ENCODE measurements at regions not wholly inside any gene's neighbourhood (a gene's known extent, or its start where the extent isn't known, plus 50 kb on each side); places are given as distances from the start of the nearest gene placed in this dataset.

GRCh38 chr2:13581471-13581870 lies 864.7 kb downstream of the TRIB2 start:
- WGBS (ENCODE audit: insufficient coverage, low coverage, missing lambda C conversion rate) = 5% methylated on average over 10 of the region's 10 CpGs
- POLR2A ChIA-PET = no interaction called here
- no TSS peak for BruUV-seq (replicated peaks)
- no peak for FAIRE-seq
- H4K20me1 ChIP-seq (replicated peaks; ENCODE audit: control insufficient read depth, insufficient read depth, low read length) = no peaks in the 10 kb centered on the region
- no peak for DNase-seq (ENCODE audit: extremely low read depth in 1 of 4, low spot score in 3 of 4)
- no peak for ATAC-seq
- intact Hi-C loops (cut with micrococcal nuclease) (no loop called here), in situ Hi-C loops (cut with MboI) (no loop called here)
- no peak overlapping the region for H3K4me2 ChIP-seq (ENCODE audit: insufficient read depth, low read length)
- H3K9me3 ChIP-seq (replicated peaks; ENCODE audit: control insufficient read depth, insufficient read depth, low read depth, low read length) = no peaks in the 10 kb centered on the region; the same call in 1 of the 2 replicates
- no peak overlapping the region for H3K27ac ChIP-seq (ENCODE audit: extremely low read depth, low read depth, low read length)
- no peak overlapping the region for H3K9ac ChIP-seq (ENCODE audit: insufficient read depth in 1 of 2, low read depth in 2 of 2, low read length in 2 of 2)
- H3K4me1 ChIP-seq (replicated peaks in 1 of 2; ENCODE audit: control insufficient read depth in 2 of 2, insufficient read depth in 2 of 2, low read length in 2 of 2) = no peaks in the 10 kb centered on the region
- H2AFZ ChIP-seq (ENCODE audit: low read depth, low read length) = no peak overlapping the region
- no peaks in the 10 kb centered on the region for H3K36me3 ChIP-seq (ENCODE audit: control insufficient read depth, insufficient read depth, low read length)
- no peak for TF ChIP-seq ZFP1 (CRISPR knock-in tag; IDR thresholded peaks at IDR 0.05)
- no peaks in the 10 kb centered on the region for H3K27me3 ChIP-seq (ENCODE audit: control insufficient read depth in 2 of 2, insufficient read depth in 2 of 2, low read length in 2 of 2)
- CTCF ChIA-PET (ENCODE audit: low intra/inter-chr PET ratio) = no interaction called here
- H3K9me1 ChIP-seq (ENCODE audit: control insufficient read depth, insufficient read depth, low read length) = no peaks in the 10 kb centered on the region
- no peaks in the 10 kb centered on the region for H3K79me2 ChIP-seq (ENCODE audit: control insufficient read depth, insufficient read depth, low read length)
- no peak overlapping the region for H3K4me3 ChIP-seq

- H4K20me1 ChIP-seq (replicated peaks; ENCODE audit: control insufficient read depth, insufficient read depth, low read length) = no peaks in the 10 kb centered on the region
- H3K9ac ChIP-seq (ENCODE audit: insufficient read depth in 1 of 2, low read depth in 2 of 2, low read length in 2 of 2) = no peak overlapping the region
- no peak overlapping the region for H3K27ac ChIP-seq (ENCODE audit: extremely low read depth, low read depth, low read length)
- H2AFZ ChIP-seq (ENCODE audit: low read depth, low read length) = no peak overlapping the region
- in situ Hi-C loops (cut with MboI) = no loop called here
- TF ChIP-seq POLR3A (IDR thresholded peaks at IDR 0.05; ENCODE audit: borderline replicate concordance, extremely low read depth, insufficient read depth, insufficient read length) (no peak), C11orf30 (IDR thresholded peaks at IDR 0.05; ENCODE audit: low read depth) (peak; percentile 62), CREB3L1 (IDR thresholded peaks at IDR 0.05; ENCODE audit: borderline replicate concordance, low read depth) (no peak), ZNF140 (CRISPR knock-in tag; IDR thresholded peaks at IDR 0.05) (no peak), SUPT5H (IDR thresholded peaks at IDR 0.05) (no peak), KDM5B (IDR thresholded peaks at IDR 0.05; ENCODE audit: insufficient replicate concordance, low read depth, low read length) (no peak), RBM17 (IDR thresholded peaks at IDR 0.05; ENCODE audit: borderline replicate concordance, low read depth, low read length) (no peak), ZNF316 (IDR thresholded peaks at IDR 0.05) (peak; percentile 73), ZNF263 (CRISPR knock-in tag; IDR thresholded peaks at IDR 0.05; ENCODE audit: borderline replicate concordance) (no peak), MAFG (tag; conservative IDR thresholded peaks at IDR 0.05) (peak; percentile 76), SAFB2 (IDR thresholded peaks at IDR 0.05; ENCODE audit: borderline replicate concordance, low read depth, low read length, severe bottlenecking) (no peak), MAFF (IDR thresholded peaks at IDR 0.05; ENCODE audit: low read length) (peak; percentile 84), ZNF133 (CRISPR knock-in tag; IDR thresholded peaks at IDR 0.05) (no peak), MXI1 (IDR thresholded peaks at IDR 0.05; ENCODE audit: low read depth, low read length) (no peak), MAFK (IDR thresholded peaks at IDR 0.05; ENCODE audit: low read length) (peak; percentile 91)
- ATAC-seq = no peak
- no peaks in the 10 kb centered on the region for H3K79me2 ChIP-seq (ENCODE audit: control insufficient read depth, insufficient read depth, low read length)
- H3K27me3 ChIP-seq (ENCODE audit: control insufficient read depth in 2 of 2, insufficient read depth in 2 of 2, low read length in 2 of 2) = no peaks in the 10 kb centered on the region
- ChIA-PET POLR2A (no interaction called here), CTCF (ENCODE audit: low intra/inter-chr PET ratio) (no interaction called here)
- H3K4me1 ChIP-seq (replicated peaks in 1 of 2; ENCODE audit: control insufficient read depth in 2 of 2, insufficient read depth in 2 of 2, low read length in 2 of 2) = no peaks in the 10 kb centered on the region
- H3K36me3 ChIP-seq (ENCODE audit: control insufficient read depth, insufficient read depth, low read length) = no peaks in the 10 kb centered on the region
- intact Hi-C loops (cut with micrococcal nuclease) = no loop called here
- no peak overlapping the region for H3K4me2 ChIP-seq (ENCODE audit: insufficient read depth, low read length)
- FAIRE-seq = no peak
- BruUV-seq (replicated peaks) = no TSS peak
- no peaks in the 10 kb centered on the region for H3K9me1 ChIP-seq (ENCODE audit: control insufficient read depth, insufficient read depth, low read length)
- no peak overlapping the region for H3K4me3 ChIP-seq
- H3K9me3 ChIP-seq (replicated peaks; ENCODE audit: control insufficient read depth, insufficient read depth, low read depth, low read length) = no peaks in the 10 kb centered on the region; the same call in 1 of the 2 replicates
- DNase-seq (ENCODE audit: extremely low read depth in 1 of 4, low spot score in 3 of 4) = no peak
These were observed 866.9 kb downstream of the TRIB2 start for GRCh38 chr2:13583609-13584008.
